ENCODE measurements at regions not wholly inside any gene's neighbourhood (a gene's known extent, or its start where the extent isn't known, plus 50 kb on each side); places are given as distances from the start of the nearest gene placed in this dataset.

DNA sequence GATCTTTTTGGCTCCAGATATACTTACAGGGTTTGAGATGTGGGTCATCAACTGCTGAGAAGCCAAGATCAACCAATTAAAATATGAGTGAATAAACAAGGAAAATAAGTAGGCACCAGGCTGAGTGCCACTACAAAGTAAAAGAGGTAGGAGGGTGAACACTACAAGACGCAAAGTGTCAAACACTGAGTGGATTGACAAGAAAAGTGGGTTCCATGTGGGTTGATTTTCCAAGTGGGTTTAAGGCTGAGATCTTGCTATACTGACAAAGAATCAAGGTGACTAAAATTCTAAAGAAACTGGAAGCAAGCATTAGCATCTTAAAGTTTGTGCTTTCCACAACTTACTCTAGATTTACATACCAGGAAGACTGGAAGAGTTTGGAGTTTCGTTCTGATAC lies 160.4 kb upstream of the SPACA1 start:
- ATAC-seq (ENCODE audit: insufficient read depth, low read depth), result no peak
- no peaks in the 10 kb centered on the region for H3K9me3 ChIP-seq (ENCODE audit: insufficient read depth, low read length, severe bottlenecking)
- no peak overlapping the region for H3K4me3 ChIP-seq (ENCODE audit: low read depth in 1 of 2, low read length in 2 of 2)
- no peak for TF ChIP-seq EZH2 (IDR thresholded peaks at IDR 0.05; ENCODE audit: borderline replicate concordance, low read depth, low read length, severe bottlenecking)
- TF ChIP-seq, protein P1, sequence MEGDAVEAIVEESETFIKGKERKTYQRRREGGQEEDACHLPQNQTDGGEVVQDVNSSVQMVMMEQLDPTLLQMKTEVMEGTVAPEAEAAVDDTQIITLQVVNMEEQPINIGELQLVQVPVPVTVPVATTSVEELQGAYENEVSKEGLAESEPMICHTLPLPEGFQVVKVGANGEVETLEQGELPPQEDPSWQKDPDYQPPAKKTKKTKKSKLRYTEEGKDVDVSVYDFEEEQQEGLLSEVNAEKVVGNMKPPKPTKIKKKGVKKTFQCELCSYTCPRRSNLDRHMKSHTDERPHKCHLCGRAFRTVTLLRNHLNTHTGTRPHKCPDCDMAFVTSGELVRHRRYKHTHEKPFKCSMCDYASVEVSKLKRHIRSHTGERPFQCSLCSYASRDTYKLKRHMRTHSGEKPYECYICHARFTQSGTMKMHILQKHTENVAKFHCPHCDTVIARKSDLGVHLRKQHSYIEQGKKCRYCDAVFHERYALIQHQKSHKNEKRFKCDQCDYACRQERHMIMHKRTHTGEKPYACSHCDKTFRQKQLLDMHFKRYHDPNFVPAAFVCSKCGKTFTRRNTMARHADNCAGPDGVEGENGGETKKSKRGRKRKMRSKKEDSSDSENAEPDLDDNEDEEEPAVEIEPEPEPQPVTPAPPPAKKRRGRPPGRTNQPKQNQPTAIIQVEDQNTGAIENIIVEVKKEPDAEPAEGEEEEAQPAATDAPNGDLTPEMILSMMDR (IDR thresholded peaks at IDR 0.05; ENCODE audit: borderline replicate concordance, extremely low read depth, low read length, poor library complexity, severe bottlenecking), result no peak
- H3K27ac ChIP-seq (ENCODE audit: low read length), result no peak overlapping the region
- DNase-seq, result no peak
- H3K27me3 ChIP-seq (ENCODE audit: insufficient read depth, low read length, poor library complexity), result no peaks in the 10 kb centered on the region
- H4K20me1 ChIP-seq (ENCODE audit: insufficient read depth, low read length), result no peaks in the 10 kb centered on the region
- no peaks in the 10 kb centered on the region for H3K4me1 ChIP-seq (ENCODE audit: insufficient read depth, low read length)
- no peak overlapping the region for H3K4me2 ChIP-seq (ENCODE audit: insufficient read depth, low read length)
- no peaks in the 10 kb centered on the region for H3K36me3 ChIP-seq (ENCODE audit: insufficient read depth, low read length)
- H2AFZ ChIP-seq (ENCODE audit: low read depth, low read length), result no peak overlapping the region
- no peak overlapping the region for H3K9ac ChIP-seq (ENCODE audit: low read depth, low read length)
- no peaks in the 10 kb centered on the region for H3K79me2 ChIP-seq (ENCODE audit: insufficient read depth, low read length)

DNA sequence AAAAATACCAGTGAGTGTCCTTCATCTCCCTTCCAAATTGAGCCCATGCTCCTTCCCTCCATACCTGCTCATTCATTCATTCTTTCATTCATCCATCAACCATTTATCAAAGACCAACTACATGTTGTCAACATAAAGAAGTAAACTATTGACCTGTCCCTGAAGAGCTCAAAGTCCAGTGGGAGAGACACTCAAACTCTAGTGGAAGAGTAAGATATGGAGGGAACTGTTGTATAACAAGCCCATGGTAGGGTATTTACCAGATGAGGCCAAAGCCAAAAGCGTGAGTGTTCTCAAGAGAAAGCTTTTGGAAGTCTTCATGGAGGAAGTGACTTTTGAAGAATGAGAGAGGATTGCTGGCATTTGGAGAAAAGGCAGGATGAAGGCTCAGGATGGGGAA lies 163.4 kb upstream of the SPACA1 start:
- H3K36me3 ChIP-seq (ENCODE audit: insufficient read depth, low read length), result no peaks in the 10 kb centered on the region
- ATAC-seq (ENCODE audit: insufficient read depth, low read depth), result no peak
- H3K27ac ChIP-seq (ENCODE audit: low read length), result no peak overlapping the region
- no peak overlapping the region for H3K4me2 ChIP-seq (ENCODE audit: insufficient read depth, low read length)
- no peaks in the 10 kb centered on the region for H3K4me1 ChIP-seq (ENCODE audit: insufficient read depth, low read length)
- no peaks in the 10 kb centered on the region for H3K9me3 ChIP-seq (ENCODE audit: insufficient read depth, low read length, severe bottlenecking)
- no peaks in the 10 kb centered on the region for H3K79me2 ChIP-seq (ENCODE audit: insufficient read depth, low read length)
- H4K20me1 ChIP-seq (ENCODE audit: insufficient read depth, low read length), result no peaks in the 10 kb centered on the region
- H3K4me3 ChIP-seq (ENCODE audit: low read depth in 1 of 2, low read length in 2 of 2), result no peak overlapping the region
- TF ChIP-seq, protein P1 (IDR thresholded peaks at IDR 0.05; ENCODE audit: borderline replicate concordance, extremely low read depth, low read length, poor library complexity, severe bottlenecking), result no peak
- no peak for TF ChIP-seq EZH2 (IDR thresholded peaks at IDR 0.05; ENCODE audit: borderline replicate concordance, low read depth, low read length, severe bottlenecking)
- DNase-seq, result no peak
- H3K27me3 ChIP-seq (ENCODE audit: insufficient read depth, low read length, poor library complexity), result no peaks in the 10 kb centered on the region
- no peak overlapping the region for H2AFZ ChIP-seq (ENCODE audit: low read depth, low read length)
- no peak overlapping the region for H3K9ac ChIP-seq (ENCODE audit: low read depth, low read length)

- no peaks in the 10 kb centered on the region for H3K4me1 ChIP-seq (ENCODE audit: insufficient read depth, low read length)
These were observed 166.2 kb upstream of the SPACA1 start for GRCh38 chr6:87881342-87881895.

More at GRCh38 chr6:87881342-87881895, 166.2 kb upstream of the SPACA1 start:
- Histone ChIP-seq H4K20me1 (ENCODE audit: insufficient read depth, low read length) (no peaks in the 10 kb centered on the region), H3K79me2 (ENCODE audit: insufficient read depth, low read length) (no peaks in the 10 kb centered on the region), H3K27me3 (ENCODE audit: insufficient read depth, low read length, poor library complexity) (no peaks in the 10 kb centered on the region), H2AFZ (ENCODE audit: low read depth, low read length) (no peak overlapping the region), H3K9me3 (ENCODE audit: insufficient read depth, low read length, severe bottlenecking) (no peaks in the 10 kb centered on the region), H3K36me3 (ENCODE audit: insufficient read depth, low read length) (no peaks in the 10 kb centered on the region), H3K4me2 (ENCODE audit: insufficient read depth, low read length) (no peak overlapping the region), H3K9ac (ENCODE audit: low read depth, low read length) (no peak overlapping the region), H3K4me3 (ENCODE audit: low read depth in 1 of 2, low read length in 2 of 2) (no peak overlapping the region), H3K27ac (ENCODE audit: low read length) (no peak overlapping the region)
- DNase-seq, result no peak
- no peak for ATAC-seq (ENCODE audit: insufficient read depth, low read depth)
- no peak for TF ChIP-seq EZH2 (IDR thresholded peaks at IDR 0.05; ENCODE audit: borderline replicate concordance, low read depth, low read length, severe bottlenecking)
- TF ChIP-seq, protein P1 (IDR thresholded peaks at IDR 0.05; ENCODE audit: borderline replicate concordance, extremely low read depth, low read length, poor library complexity, severe bottlenecking), result no peak

All from DND-41 (cell line).